Urinary bladder (tissue), 3 donors: ENCODE measurements at regions not wholly inside any gene's neighbourhood (a gene's known extent, or its start where the extent isn't known, plus 50 kb on each side); places are given as distances from the start of the nearest gene placed in this dataset.

Source experiments
- DNase-seq: peaks from one replicate; pipeline ENCODE4 v3.0.0-alpha.2; 2015; ENCODE audit errors: extremely low spot score
- H3K27ac ChIP-seq: one replicate; pipeline ENCODE4 v1.5.1; 2013; ENCODE audit warnings: low read depth, mild to moderate bottlenecking, moderate library complexity
- H3K36me3 ChIP-seq: one replicate; pipeline ENCODE4 v1.6.1; 2013; ENCODE audit warnings: mild to moderate bottlenecking, moderate library complexity; ENCODE audit not compliant: insufficient read depth
- H3K4me1 ChIP-seq: one replicate; pipeline ENCODE4 v1.6.1; 2013; ENCODE audit warnings: mild to moderate bottlenecking, moderate library complexity; ENCODE audit not compliant: insufficient read depth
- H3K4me3 ChIP-seq: one replicate; pipeline ENCODE4 v1.5.1; 2013; ENCODE audit warnings: low read depth, low read length
- WGBS: extraction: QIAGEN DNeasy Blood & Tissue Kit; methylation state at CpG from one replicate; pipeline ENCODE4 v1.1.7; 2013; 5-methylcytosine and 5-hydroxymethylcytosine counted together
- donor health status: healthy with polysubstance abuse.
- donor health status: healthy.

DNA sequence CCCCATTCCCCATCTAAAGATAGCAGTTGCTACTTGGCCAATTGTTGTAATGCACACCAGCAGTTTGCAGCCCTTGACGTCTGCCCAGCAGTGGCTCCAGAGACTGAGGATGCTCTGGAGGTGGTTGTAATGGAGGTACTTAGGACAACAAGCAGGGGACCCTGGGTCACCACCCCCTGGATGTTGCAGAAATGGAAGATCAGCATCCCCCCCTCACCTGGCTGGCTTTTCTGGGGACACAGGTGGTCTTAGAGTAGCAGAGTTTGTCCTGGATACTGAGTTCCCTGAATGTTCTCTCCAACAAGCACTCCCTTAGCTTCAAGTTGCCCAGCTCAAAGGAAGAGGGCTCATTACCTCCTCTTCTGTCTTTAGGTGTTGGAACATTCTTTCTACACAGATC lies 250.5 kb downstream of the AACS start:
- DNase-seq, result no peak
- Histone ChIP-seq H3K27ac (no peak overlapping the region), H3K4me3 (no peak overlapping the region), H3K36me3 (no peaks in the 10 kb centered on the region), H3K4me1 (peaks cover 1% of the 10 kb centered on the region)
- WGBS, result 79% methylated on average over 1 of the region's 1 CpG

DNA sequence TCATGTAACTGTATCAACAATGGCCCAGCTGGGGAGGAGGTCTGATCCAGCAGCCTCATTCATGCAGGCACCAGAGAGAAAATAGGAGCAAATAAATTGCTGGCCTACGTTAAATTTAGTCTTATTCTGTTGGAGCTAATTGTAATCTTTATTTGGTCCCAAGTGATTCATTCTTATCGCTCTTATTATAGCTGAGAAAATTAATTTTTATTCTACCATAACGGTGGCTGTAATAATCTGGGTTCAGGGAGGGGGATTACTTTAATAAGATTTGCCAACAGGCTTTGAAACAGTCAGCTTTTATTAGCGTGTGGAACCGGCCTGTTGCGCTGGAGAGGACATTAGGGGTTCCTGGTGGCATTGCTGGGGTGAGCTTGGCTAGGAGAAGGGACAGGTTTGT lies 254.9 kb downstream of the AACS start:
- Histone ChIP-seq H3K4me3 (no peak overlapping the region), H3K27ac (no peak overlapping the region), H3K36me3 (no peaks in the 10 kb centered on the region), H3K4me1 (peaks cover 1% of the 10 kb centered on the region)
- no peak for DNase-seq
- WGBS, result 75% methylated on average over 6 of the region's 6 CpGs

DNA sequence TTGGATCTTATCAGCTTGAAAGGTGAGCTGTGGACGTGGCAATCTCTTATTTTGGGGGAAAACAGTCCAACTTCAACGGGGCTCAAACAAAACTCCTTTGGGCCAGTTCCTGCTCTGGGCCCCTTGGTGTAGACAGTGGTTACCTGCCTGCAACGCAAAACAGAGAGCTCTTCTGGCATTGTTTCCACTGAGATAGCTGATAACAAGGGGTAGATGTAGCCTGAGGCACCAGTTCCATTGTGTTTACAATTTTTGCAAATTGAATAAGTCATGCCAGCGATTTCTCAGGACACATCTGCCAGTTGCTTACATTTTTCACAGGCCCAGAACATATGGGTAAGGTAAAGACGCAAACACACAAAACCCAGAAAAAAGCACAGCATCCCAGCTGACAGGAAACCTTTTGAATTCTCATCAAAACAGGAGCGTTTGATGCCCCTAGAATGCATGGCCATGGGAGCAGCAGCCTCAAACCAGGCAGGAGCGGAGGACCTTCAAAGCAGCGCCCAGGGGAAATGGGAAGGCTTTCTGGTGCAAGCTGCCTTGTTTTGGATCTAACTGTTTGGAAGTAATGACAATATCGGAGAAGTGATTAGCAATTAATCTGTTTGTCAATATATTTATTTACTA lies 259.7 kb downstream of the AACS start:
- Histone ChIP-seq H3K4me1 (no peaks in the 10 kb centered on the region), H3K4me3 (no peak overlapping the region), H3K36me3 (no peaks in the 10 kb centered on the region), H3K27ac (no peak overlapping the region)
- DNase-seq, result no peak
- WGBS, result 52% methylated on average over 9 of the region's 9 CpGs

- Histone ChIP-seq H3K36me3 (no peaks in the 10 kb centered on the region), H3K4me1 (no peaks in the 10 kb centered on the region), H3K27ac (no peak overlapping the region), H3K4me3 (no peak overlapping the region)
- WGBS, result 76% methylated on average over 16 of the region's 16 CpGs
- DNase-seq, result no peak
Observed at GRCh38 chr12:125329239-125330102, 264.2 kb downstream of the AACS start.

GRCh38 chr12:125330645-125331341 lies 265.6 kb downstream of the AACS start:
- Histone ChIP-seq H3K4me3 (peak overlapping the region; percentile 24), H3K27ac (no peak overlapping the region), H3K4me1 (no peaks in the 10 kb centered on the region), H3K36me3 (no peaks in the 10 kb centered on the region)
- under 1% methylated on average over 30 of the region's 30 CpGs for WGBS
- no peak for DNase-seq

- H3K4me3 ChIP-seq, result peak overlapping the region; percentile 24
- H3K27ac ChIP-seq, result no peak overlapping the region
- no peaks in the 10 kb centered on the region for H3K36me3 ChIP-seq
- H3K4me1 ChIP-seq, result no peaks in the 10 kb centered on the region
- no peak for DNase-seq
- 29% methylated on average over 16 of the region's 16 CpGs for WGBS
Observed at GRCh38 chr12:125331342-125332052, 266.3 kb downstream of the AACS start.

DNA sequence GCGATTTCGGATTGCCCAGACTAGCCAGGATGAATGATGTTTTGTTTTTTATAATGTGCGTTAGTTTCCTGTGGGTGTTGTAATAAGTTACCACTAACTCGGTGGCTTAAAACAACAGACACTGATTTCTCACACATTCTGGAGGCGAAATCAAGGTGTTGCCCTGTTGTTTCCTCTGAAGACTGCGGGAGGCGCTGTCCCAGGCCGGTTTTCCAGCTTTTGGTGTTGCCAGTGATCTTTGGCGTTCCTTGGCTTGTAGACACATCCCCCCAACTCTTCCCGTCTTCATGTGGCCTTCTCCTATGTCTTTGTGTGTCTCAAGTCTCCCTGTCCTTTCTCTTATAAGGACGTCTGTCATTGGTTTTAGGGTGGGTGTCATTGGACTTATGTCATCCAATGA lies 267.7 kb downstream of the AACS start:
- H3K36me3 ChIP-seq, result no peaks in the 10 kb centered on the region
- WGBS, result 69% methylated on average over 11 of the region's 11 CpGs
- DNase-seq, result no peak
- H3K27ac ChIP-seq, result no peak overlapping the region
- no peak overlapping the region for H3K4me3 ChIP-seq
- H3K4me1 ChIP-seq, result no peaks in the 10 kb centered on the region

- no peaks in the 10 kb centered on the region for H3K36me3 ChIP-seq
- no peaks in the 10 kb centered on the region for H3K4me1 ChIP-seq
- DNase-seq, result no peak
- no peak overlapping the region for H3K4me3 ChIP-seq
- no peak overlapping the region for H3K27ac ChIP-seq
- WGBS, result 83% methylated on average over 4 of the region's 4 CpGs
Observed at GRCh38 chr12:125336246-125336645, 271.0 kb downstream of the AACS start.

GRCh38 chr12:125340791-125341190 lies 275.6 kb downstream of the AACS start:
- H3K27ac ChIP-seq, result no peak overlapping the region
- H3K36me3 ChIP-seq, result no peaks in the 10 kb centered on the region
- no peaks in the 10 kb centered on the region for H3K4me1 ChIP-seq
- WGBS, result 23% methylated on average over 5 of the region's 5 CpGs
- no peak overlapping the region for H3K4me3 ChIP-seq
- peak; percentile 64 for DNase-seq

- no peaks in the 10 kb centered on the region for H3K36me3 ChIP-seq
- WGBS, result 45% methylated on average over 1 of the region's 1 CpG
- no peaks in the 10 kb centered on the region for H3K4me1 ChIP-seq
- H3K4me3 ChIP-seq, result no peak overlapping the region
- H3K27ac ChIP-seq, result no peak overlapping the region
- no peak for DNase-seq
Observed at GRCh38 chr12:125341422-125341821, 276.2 kb downstream of the AACS start.

DNA sequence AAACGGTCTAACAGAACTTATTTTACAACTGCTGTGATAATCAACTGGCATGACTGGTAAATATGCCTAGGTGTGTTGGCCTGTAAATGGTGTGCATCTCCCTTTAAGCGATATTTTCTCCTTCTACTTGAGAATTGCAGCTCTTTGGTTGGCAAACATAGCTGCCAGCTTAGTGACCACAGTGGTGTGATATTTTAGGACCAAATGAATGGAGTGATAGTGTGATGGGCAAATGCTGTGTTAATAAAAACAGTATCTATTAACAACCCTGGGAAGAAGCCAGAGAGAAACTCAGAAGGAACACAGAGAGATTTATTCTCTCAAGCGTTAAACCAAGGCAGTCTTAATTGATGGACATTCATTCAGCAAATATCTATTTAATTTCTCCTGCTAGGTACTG lies 278.4 kb downstream of the AACS start:
- no peak overlapping the region for H3K27ac ChIP-seq
- 81% methylated on average over 3 of the region's 3 CpGs for WGBS
- no peak overlapping the region for H3K4me3 ChIP-seq
- H3K4me1 ChIP-seq, result no peaks in the 10 kb centered on the region
- no peaks in the 10 kb centered on the region for H3K36me3 ChIP-seq
- no peak for DNase-seq

GRCh38 chr12:125346362-125346761 lies 281.1 kb downstream of the AACS start:
- Histone ChIP-seq H3K4me3 (no peak overlapping the region), H3K36me3 (no peaks in the 10 kb centered on the region), H3K27ac (no peak overlapping the region), H3K4me1 (no peaks in the 10 kb centered on the region)
- DNase-seq, result no peak
- 21% methylated on average over 4 of the region's 4 CpGs for WGBS

GRCh38 chr12:125351788-125352187 lies 286.6 kb downstream of the AACS start:
- Histone ChIP-seq H3K4me1 (no peaks in the 10 kb centered on the region), H3K27ac (no peak overlapping the region), H3K4me3 (no peak overlapping the region), H3K36me3 (no peaks in the 10 kb centered on the region)
- 78% methylated on average over 2 of the region's 2 CpGs for WGBS
- no peak for DNase-seq
